MM.1S (cell line): ENCODE measurements at regions not wholly inside any gene's neighbourhood (a gene's known extent, or its start where the extent isn't known, plus 50 kb on each side); places are given as distances from the start of the nearest gene placed in this dataset.

ENCODE experiments used
- EZH2phosphoT487 ChIP-seq: fragments of 300-600 bp; sonication (generic); IDR thresholded peaks from 2 replicates; pipeline ENCODE4 v1.6.1; 2018; ENCODE audit warnings: antibody characterized with exemption, low read length
- TF ChIP-seq, protein P1 (sequence below): fragments of 300-600 bp; sonication (generic); IDR thresholded peaks from 2 replicates; pipeline ENCODE4 v1.5.1; 2016; ENCODE audit warnings: antibody characterized with exemption, low read length, mixed read lengths

DNA sequence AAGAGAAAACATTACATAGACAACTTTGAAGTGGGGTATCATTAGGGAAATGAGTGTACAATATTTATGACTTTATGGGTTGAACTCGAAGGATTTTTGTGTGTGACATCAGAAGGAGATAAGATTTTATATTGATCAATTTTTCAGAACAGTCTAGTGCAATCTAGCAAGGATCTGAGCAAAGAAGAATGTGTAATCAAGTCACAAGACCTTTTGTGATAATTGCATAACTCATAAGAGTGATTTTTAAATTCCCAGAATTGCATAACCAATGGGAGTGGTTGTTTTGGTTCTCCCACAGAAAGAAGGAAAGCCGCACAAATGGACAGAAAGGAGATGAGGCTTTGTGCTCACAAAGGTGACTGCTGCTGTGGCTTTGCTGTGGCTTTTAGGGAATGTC lies 441.8 kb upstream of the FLRT2 start:
- TF ChIP-seq, protein P1, sequence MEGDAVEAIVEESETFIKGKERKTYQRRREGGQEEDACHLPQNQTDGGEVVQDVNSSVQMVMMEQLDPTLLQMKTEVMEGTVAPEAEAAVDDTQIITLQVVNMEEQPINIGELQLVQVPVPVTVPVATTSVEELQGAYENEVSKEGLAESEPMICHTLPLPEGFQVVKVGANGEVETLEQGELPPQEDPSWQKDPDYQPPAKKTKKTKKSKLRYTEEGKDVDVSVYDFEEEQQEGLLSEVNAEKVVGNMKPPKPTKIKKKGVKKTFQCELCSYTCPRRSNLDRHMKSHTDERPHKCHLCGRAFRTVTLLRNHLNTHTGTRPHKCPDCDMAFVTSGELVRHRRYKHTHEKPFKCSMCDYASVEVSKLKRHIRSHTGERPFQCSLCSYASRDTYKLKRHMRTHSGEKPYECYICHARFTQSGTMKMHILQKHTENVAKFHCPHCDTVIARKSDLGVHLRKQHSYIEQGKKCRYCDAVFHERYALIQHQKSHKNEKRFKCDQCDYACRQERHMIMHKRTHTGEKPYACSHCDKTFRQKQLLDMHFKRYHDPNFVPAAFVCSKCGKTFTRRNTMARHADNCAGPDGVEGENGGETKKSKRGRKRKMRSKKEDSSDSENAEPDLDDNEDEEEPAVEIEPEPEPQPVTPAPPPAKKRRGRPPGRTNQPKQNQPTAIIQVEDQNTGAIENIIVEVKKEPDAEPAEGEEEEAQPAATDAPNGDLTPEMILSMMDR = no peak
- no peak for TF ChIP-seq EZH2phosphoT487
